ENCODE measurements at regions not wholly inside any gene's neighbourhood (a gene's known extent, or its start where the extent isn't known, plus 50 kb on each side); places are given as distances from the start of the nearest gene placed in this dataset.

DNA sequence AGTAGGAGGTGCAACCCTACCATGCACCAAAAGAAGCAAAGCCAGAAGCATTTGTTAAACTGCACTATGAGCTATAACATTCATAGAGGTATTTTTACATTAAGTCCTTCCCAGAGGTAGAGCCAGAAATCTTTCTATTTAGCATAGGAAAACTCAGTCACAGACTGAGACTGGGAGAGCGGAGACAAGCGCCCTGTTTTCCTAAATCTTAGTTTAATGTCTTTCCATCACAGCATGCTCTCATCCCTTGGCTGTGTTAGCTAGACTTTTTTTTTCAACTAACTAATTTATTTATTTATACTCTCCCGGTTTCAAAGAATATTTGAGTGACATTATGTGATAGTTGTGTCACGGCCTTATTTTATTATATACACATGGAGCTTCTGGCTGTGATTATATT lies 304.1 kb downstream of the LMX1A start:
- Mint-ChIP-seq H3K27ac (peak overlapping the region in 2 of 3 experiments; percentile 9 to 30), H3K4me1 (peaks cover 36% of the 10 kb centered on the region), H3K36me3 (ENCODE audit: low read depth) (no peaks in the 10 kb centered on the region), H3K9me3 (no peaks in the 10 kb centered on the region), H3K27me3 (ENCODE audit: low read depth) (no peaks in the 10 kb centered on the region), H3K4me3 (no peak overlapping the region)
- TF ChIP-seq, protein P1, sequence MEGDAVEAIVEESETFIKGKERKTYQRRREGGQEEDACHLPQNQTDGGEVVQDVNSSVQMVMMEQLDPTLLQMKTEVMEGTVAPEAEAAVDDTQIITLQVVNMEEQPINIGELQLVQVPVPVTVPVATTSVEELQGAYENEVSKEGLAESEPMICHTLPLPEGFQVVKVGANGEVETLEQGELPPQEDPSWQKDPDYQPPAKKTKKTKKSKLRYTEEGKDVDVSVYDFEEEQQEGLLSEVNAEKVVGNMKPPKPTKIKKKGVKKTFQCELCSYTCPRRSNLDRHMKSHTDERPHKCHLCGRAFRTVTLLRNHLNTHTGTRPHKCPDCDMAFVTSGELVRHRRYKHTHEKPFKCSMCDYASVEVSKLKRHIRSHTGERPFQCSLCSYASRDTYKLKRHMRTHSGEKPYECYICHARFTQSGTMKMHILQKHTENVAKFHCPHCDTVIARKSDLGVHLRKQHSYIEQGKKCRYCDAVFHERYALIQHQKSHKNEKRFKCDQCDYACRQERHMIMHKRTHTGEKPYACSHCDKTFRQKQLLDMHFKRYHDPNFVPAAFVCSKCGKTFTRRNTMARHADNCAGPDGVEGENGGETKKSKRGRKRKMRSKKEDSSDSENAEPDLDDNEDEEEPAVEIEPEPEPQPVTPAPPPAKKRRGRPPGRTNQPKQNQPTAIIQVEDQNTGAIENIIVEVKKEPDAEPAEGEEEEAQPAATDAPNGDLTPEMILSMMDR (IDR thresholded peaks at IDR 0.05; ENCODE audit: unreplicated experiment in 3 of 3): no peak

DNA sequence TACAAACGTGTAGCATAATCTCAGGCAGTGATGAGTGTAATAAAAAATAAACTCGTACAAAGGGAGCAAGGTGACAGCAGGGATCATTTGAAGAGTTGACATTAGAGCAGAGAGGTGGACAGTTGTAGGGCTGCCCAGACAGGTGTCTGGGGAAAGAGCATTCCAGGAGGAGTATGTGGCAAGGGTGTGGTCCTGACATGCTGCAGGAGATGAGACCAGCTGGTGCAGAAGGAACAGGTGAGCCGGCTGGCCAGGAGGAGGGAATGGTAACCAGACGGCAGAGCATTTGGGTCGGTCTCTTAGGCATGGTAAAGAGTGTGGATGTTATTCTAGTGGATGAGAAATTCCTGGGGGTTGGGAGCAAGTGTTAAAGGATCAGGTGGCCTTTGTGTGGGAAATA lies 306.3 kb downstream of the LMX1A start:
- H3K4me1 Mint-ChIP-seq: peaks cover 31% of the 10 kb centered on the region
- no peak overlapping the region for H3K4me3 Mint-ChIP-seq
- H3K9me3 Mint-ChIP-seq: no peaks in the 10 kb centered on the region
- TF ChIP-seq, protein P1 (IDR thresholded peaks at IDR 0.05; ENCODE audit: unreplicated experiment in 3 of 3): no peak
- no peak overlapping the region for H3K27ac Mint-ChIP-seq
- H3K36me3 Mint-ChIP-seq (ENCODE audit: low read depth): no peaks in the 10 kb centered on the region
- H3K27me3 Mint-ChIP-seq (ENCODE audit: low read depth): no peaks in the 10 kb centered on the region

DNA sequence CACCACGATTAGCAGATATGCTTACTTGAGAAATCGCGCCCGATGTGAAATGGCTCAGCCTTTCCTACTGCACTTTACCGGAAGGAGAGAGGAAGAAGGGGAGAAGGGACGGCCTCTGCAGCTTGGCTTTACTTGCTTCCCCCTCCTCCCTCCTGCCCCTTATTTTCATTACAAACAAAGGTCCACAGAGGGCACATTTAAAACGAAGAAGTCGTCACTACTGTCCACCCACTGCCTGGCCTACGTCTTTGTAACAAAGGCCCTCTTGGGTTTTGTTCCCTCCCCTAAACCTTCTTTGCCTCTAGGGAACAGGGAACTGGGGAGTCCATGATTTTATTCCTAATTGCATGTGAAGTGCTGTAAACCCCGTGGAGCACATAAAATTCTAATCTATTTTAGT lies 308.5 kb downstream of the LMX1A start:
- H3K27ac Mint-ChIP-seq: no peak overlapping the region
- no peaks in the 10 kb centered on the region for H3K9me3 Mint-ChIP-seq
- TF ChIP-seq, protein P1 (IDR thresholded peaks at IDR 0.05; ENCODE audit: unreplicated experiment in 3 of 3): no peak
- H3K36me3 Mint-ChIP-seq (ENCODE audit: low read depth): no peaks in the 10 kb centered on the region
- H3K27me3 Mint-ChIP-seq (ENCODE audit: low read depth): no peaks in the 10 kb centered on the region
- H3K4me1 Mint-ChIP-seq: peaks cover 26% of the 10 kb centered on the region
- no peak overlapping the region for H3K4me3 Mint-ChIP-seq

DNA sequence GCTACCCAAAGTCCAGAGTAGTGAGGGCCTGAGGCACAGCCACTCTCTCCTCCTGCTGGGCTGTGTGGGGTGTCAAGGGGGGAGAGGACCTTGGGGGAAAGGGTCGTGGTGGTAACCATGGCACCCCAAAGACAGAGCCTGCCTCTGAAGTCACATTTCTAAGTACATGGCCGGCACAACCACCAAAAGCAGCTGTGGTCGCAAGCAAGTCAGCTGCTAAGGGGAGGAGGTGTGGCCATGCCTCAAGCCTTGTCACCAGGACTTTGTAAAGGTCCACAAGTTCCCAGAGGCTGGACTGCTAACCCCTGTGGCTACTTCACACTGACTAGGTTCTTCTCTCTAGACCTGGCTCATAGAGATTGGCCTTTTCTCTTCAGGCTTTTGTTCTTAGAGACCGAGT lies 310.6 kb downstream of the LMX1A start:
- Mint-ChIP-seq H3K4me3 (no peak overlapping the region), H3K9me3 (no peaks in the 10 kb centered on the region), H3K36me3 (ENCODE audit: low read depth) (no peaks in the 10 kb centered on the region), H3K27ac (no peak overlapping the region), H3K4me1 (peaks cover 16% of the 10 kb centered on the region), H3K27me3 (ENCODE audit: low read depth) (no peaks in the 10 kb centered on the region)
- TF ChIP-seq, protein P1 (IDR thresholded peaks at IDR 0.05; ENCODE audit: unreplicated experiment in 3 of 3): no peak

DNA sequence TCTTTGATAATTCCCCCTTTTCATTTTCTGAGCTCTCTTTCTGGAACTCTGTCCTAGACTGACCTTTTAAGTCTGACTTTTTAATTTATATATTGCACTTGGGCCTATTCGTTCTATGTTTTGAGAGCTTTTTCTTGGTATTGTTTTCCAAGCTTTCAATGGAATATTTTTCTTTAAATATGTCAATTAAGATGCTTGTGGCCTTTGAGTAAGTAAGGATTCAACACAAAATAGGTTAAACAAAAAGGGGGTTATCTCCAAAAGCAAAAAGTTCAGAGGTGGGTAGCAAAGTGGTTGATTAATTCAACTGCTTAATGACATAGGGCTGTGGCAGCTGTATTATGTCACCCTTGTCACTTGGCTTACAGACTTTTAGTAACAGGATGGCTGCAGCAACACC lies 315.9 kb downstream of the LMX1A start:
- Mint-ChIP-seq H3K9me3 (no peaks in the 10 kb centered on the region), H3K27ac (no peak overlapping the region), H3K4me1 (no peaks in the 10 kb centered on the region), H3K36me3 (ENCODE audit: low read depth) (no peaks in the 10 kb centered on the region), H3K4me3 (no peak overlapping the region), H3K27me3 (ENCODE audit: low read depth) (no peaks in the 10 kb centered on the region)
- TF ChIP-seq, protein P1 (IDR thresholded peaks at IDR 0.05; ENCODE audit: unreplicated experiment in 3 of 3): no peak

DNA sequence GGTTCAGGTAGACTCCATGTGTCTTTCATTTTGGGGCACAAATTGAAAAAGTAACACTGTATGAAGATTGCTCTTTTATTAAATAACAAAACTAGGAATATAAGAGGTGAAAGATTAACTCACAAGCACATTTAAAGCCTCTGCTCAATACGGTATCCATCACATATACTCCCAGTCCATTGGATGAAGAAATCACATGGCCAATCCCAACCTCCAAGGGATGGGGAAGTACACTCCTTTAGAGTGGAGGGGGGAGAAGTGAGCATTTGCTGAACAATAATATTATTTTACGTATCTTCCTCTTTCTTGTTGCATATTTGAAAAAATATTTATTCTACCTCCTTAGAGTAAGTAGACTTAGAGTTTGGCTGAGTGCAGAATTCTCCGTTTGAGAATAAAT lies 316.5 kb downstream of the LMX1A start:
- H3K36me3 Mint-ChIP-seq (ENCODE audit: low read depth): no peaks in the 10 kb centered on the region
- no peaks in the 10 kb centered on the region for H3K9me3 Mint-ChIP-seq
- no peaks in the 10 kb centered on the region for H3K4me1 Mint-ChIP-seq
- TF ChIP-seq, protein P1 (IDR thresholded peaks at IDR 0.05; ENCODE audit: unreplicated experiment in 3 of 3): no peak
- no peak overlapping the region for H3K4me3 Mint-ChIP-seq
- no peaks in the 10 kb centered on the region for H3K27me3 Mint-ChIP-seq (ENCODE audit: low read depth)
- H3K27ac Mint-ChIP-seq: no peak overlapping the region
